ENCODE measurements at regions not wholly inside any gene's neighbourhood (a gene's known extent, or its start where the extent isn't known, plus 50 kb on each side); places are given as distances from the start of the nearest gene placed in this dataset.
A peak's percentile ranks its signal among the peaks of the same experiment; 100 is the strongest.

- DNase-seq = no peak
Observed at GRCh38 chr7:32428546-32428945, 61.6 kb downstream of the LSM5 start.

GRCh38 chr7:32427769-32428291 lies 62.4 kb downstream of the LSM5 start:
- peak; percentile 67 for DNase-seq

DNA sequence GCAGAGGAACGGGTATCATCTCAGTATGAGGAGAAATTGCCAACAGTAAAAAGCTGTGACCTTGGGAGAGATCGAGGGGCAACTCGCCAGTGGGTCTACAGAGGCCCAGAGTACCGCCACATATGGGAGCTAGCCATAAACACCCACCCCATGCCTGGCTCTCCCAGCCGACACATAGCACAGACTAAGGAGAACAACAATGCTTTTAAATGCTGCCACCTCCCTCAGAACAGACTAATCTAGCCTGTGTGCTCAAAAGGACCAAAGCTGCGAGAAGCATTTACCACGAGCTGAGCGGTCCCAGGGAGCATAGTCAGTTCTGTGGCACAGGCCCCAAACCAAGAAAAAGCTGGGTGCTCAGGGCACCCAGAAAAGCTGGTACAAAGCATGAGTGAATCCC lies 73.3 kb downstream of the LSM5 start:
- no peak for DNase-seq

GRCh38 chr7:32415936-32416335 lies 74.2 kb downstream of the LSM5 start:
- no peak for DNase-seq

GRCh38 chr7:32415519-32415918 lies 74.7 kb downstream of the LSM5 start:
- no peak for DNase-seq

DNA sequence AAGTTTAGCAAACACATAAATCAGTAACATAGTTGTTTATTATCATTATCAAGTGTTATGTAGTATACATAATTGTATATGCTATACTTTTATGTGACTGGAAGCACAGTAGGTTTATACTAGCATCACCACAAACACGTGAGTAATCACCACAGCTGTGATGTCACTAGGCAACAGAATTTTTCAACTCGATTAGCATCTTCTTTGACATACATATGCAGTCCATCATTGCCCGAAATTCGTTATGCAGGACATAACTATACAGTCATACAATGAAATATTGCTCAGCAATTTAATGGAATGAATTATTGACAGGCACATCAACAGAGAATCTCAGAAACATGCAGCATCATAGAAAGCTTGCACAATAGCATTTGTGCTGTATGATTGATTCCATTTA lies 77.7 kb downstream of the LSM5 start:
- no peak for DNase-seq

- no peak for DNase-seq
Observed at GRCh38 chr7:32410545-32410944, 79.6 kb downstream of the LSM5 start.

GRCh38 chr7:32406386-32406785 lies 83.8 kb downstream of the LSM5 start:
- no peak for DNase-seq

DNA sequence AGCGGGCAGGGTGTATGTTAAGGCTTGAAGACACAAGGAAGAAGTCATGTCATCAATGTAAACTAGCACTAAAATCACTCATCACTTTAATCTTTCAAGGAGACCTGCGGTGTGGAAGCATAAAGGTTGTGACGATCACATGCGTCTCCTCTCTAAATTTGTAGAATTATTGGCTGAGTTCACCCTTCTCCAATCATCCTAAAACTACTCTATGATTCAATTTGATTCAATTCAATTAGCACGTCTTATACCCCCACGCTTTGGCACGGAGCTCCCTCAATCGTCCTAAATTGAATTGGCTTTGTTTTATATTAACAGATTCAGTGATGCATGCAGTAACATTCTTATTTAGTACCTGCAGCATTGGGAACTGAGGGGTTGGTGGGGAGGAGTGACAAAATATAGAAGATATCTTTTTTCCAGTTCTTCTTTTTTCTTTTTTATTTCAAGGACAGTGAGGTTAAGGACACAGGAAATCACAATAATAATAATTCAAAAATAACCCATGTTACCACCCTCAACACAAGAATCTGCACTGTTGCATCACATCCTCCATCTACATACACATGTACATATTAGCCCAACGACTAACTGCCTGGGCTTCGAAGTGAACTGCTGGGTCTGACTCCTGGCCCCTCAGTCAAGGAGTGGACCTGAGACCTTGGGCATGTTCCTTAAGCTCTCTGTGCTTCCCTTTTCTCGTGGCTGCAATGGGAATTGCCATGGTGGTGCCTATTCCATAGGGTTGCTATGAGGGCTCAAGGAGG lies 86.5 kb downstream of the LSM5 start:
- DNase-seq = no peak

DNA sequence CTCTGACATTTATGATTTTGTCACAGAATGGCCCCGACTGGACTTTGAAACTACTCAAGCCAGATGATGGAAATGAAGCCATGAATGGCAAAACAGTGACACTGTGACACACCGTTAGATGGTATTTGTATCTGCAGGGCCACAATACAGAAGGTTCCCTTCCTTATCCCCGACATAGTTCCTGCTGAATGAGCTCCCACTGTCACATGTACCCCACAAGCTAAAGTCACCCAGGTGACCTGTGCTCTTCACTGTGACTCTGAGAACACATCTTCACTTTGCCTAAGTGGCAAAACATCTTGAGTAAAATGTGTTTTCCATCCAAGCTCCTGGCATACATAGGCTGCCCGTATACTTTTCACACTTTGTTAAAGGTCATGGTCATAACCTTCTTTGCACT lies 89.5 kb downstream of the LSM5 start:
- DNase-seq = no peak

DNA sequence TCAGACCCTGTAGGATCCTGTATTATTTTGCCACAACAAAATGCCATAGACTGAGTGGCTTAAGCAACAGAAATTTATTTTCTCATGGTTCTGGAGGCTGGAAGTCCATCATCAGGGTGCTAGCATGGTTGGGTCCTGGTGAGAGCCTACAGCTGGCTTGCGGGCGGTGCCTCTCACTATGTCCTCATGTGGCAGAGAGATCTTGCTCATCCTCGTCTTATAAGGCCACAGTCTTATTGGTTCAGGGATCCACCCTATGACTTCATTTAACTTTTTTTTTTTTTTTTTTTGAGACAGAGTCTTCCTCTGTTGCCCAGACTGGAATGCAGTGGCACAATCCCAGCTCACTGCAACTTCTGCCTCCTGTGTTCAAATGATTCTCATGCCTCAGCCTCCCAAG lies 90.9 kb downstream of the LSM5 start:
- no peak for DNase-seq

DNA sequence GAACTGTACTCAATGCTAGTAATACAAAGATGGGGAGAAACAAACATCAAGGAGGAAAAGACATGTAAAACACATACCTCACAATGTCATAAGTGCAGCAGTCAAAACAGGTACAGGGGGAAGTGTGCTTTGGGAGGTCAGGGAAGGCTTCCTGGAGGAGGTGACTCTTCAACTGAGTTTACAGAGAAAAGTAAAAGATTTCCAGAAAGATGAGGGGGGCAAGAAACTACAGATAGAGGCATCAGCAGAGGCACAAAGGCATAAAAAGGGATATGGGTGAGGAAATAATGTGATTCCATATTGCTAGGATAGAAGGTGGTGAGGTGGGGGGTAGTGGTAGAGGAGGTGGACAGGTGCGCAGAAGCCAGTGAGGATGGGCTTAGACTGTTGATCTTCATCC lies 95.0 kb downstream of the LSM5 start:
- DNase-seq = no peak

DNA sequence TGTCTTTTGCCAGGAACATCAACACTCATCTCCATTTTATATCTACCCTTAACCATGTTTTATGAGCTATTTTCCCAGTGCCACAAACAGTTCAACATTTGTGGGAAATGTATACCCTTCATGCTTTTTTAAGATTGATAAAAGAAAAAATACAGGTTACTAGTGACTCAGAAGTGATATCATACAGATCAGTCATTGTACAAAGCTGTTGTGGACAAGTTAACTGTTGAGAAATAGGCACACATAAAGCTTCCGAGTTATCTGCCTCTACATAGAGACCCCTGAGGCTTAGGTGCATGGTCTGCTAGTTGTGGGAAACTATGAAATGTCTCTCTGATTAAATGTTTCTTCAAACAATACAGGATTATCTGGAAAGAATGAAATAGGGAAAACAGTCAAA lies 96.3 kb downstream of the LSM5 start:
- no peak for DNase-seq

DNA sequence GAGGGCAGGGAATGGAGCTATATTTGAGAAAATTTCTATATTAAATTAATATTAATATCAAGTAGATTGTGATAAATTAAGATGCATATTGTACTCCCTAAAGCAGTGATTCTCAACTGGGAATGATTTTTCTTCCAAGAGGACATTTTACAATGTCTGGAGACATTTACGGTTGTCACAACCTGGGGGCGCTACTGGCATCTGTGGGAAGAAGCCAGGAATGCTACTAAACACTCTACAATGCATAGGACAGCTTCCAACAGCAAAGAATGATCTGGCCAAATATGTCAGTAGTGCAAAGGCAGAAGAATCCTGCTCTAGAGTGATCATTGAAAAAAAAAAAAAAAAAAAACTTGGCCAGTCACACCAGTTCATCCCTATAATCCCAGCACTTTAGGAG lies 100.0 kb downstream of the LSM5 start:
- no peak for DNase-seq

DNA sequence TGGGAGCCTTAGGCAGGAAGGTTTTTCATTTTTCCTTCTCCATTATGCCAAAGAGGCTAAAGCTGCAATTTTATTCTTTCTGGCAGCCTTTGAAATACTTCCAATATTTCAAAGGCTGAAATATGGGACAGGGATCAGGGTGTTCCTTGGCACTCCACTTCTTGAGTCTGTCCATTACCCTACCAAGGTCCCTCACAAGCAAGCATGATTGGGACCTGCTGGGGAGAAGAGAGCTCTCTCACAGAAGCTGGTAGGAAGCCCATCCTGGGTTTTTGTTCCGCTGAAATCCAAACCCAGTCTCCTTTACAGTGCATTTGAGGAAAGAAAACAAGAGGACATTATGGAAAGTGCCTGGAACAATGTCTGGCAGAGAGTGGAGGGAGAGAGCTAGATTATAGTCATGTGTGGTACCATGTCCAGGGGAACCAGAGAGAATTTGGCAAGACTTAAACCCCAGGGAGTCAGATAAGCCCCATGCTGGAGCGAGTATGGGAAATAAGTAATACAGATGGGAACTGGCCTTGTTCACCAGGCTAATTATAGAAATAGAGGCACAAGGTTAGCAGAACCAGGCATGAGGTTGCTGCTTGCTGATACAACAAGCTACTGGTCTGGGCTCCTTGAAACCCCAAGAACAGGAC lies 104.7 kb downstream of the LSM5 start:
- no peak for DNase-seq

DNA sequence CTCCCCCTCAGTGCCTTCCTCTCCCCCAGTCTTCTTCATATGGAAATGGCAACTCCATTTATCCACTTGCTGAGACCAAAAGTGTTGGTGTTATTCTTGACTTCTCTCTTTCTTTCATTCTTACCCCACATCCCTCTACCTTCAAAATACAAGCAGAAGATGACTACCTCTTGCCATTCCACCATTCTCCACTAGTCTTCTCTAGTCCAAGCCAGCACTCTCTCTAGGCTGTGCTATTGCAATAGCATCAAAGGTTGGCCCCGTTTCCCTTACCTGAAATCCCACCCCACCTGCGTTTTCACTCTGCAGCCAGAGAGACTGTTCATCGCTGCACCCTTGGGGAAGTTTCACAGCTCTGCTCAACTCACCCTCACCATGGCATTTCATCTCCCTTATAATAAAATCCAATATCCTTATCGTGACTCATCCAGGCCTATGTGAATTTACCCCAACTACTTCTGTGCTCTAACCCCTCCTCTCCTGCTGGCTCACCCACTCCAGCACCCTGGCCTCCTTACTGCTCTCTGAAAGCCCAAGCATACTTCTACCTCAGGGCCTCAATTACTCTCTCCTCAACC lies 109.1 kb downstream of the LSM5 start:
- DNase-seq = no peak

DNA sequence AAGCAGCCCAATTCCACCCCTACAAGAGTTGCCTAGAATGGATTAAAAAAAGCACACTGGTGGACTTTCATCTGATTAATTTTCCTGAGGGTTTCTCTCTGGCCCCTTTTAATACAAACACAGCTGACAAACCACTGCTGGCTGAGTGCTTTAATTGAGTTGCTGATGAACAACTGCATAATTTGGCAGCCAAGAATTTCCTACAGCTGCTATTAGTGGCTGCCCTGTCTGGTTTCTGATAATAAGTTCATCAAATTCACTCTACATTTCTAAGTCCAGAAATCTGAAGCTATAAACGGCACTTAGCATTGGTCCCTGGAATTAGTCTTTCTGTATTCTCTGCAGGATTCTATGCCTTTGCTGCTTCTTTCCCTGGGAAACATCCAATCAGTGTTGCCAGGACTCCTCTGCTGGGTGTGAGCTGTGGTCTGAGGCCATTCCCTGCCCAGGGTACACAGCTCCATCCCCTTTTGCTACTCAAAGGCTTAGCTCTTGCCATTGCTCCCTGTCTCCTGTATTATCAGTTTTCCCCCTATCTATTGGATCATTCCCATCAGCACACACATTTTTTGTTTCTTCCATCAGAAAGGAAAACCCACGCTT lies 110.6 kb downstream of the LSM5 start:
- DNase-seq = no peak

DNA sequence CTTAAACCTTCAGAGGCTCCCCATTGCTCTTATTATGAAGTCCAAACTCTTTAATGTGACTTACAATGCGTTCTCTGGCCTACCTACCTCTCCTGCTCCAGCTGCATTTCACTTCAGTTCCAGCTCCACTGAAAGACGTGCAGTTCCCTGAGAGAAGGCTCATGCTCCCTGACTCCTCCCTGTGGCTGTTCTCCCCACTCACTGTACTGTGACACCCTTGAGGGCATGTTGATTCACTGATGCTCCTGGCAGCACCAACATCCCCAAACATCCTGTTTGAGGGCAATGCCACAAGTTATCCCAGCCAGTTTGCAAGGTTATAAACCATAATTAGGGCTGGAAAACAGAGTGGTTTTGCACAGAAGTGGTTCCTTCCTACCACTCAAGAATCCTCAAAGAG lies 111.2 kb downstream of the LSM5 start:
- no peak for DNase-seq

- DNase-seq = no peak
Observed at GRCh38 chr7:32364581-32364980, 125.6 kb downstream of the LSM5 start.

- DNase-seq = no peak
Observed at GRCh38 chr7:32360127-32360526, 130.1 kb downstream of the LSM5 start.

DNA sequence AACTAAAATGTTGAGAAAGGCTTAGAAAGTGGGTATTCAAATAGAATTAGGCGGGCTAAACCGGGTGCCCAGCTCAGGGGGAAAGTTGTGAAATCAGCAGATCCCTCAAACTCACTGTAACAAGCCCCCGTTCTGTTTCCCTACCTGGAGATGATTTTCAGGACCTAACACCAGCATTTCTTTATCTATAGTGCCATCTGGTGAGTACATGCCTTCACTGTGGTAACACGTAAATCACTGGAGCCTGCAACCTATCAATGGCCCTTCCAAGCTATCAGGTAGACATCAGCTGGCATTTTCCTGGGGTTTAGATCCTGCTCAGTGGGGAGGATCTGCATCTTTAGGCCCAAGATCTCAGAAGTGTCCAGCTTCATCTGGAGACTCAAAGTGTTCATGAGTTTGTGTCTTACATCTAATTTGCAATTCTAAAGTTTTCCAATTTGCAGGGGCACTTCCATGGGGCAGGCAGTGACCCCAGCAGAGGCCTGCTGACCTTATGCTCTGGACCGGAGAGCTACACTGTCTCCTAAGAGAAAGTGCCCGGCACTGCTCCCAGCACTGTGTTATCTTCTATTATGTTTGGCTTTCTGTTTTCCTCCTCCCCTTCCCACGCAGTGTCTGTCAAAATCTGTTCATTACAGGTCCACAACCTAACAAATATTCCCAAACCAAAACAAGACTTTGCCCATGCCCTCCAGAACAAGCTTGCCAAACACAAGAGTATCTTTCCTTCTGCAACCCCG lies 132.5 kb downstream of the LSM5 start:
- no peak for DNase-seq

- DNase-seq = no peak
Observed at GRCh38 chr7:32347244-32347828, 142.8 kb downstream of the LSM5 start.

DNA sequence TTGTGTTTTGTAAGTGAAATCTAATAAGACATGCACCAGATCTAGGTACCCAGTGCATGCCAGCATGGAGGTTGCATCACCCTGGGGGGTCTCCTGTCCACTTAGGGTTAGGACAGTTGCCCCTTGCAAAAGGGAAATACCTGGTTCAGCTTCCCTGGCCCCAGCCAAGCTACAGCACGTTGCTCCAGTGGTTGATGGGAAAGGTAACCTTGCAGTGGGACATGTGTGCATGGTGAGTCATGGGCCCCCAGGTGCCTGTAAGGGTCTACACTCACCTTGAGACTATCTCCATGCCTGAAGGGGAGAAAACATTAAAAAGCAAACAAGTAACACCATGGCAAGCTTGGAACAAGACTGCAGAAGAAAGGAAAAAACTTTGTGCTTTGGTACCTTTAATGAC lies 143.9 kb downstream of the LSM5 start:
- no peak for DNase-seq

All from kidney glomerular epithelial cell (primary cell).